PC-9 (cell line): ENCODE measurements at regions not wholly inside any gene's neighbourhood (a gene's known extent, or its start where the extent isn't known, plus 50 kb on each side); places are given as distances from the start of the nearest gene placed in this dataset.

Experiments
- EZH2 ChIP-seq: fragments of 200-600 bp; sonication (generic); IDR thresholded peaks from 2 replicates; pipeline ENCODE4 v1.8.0; 2017; ENCODE audit warnings: antibody characterized with exemption, low read depth
- TF ChIP-seq, protein P1 (sequence below): fragments of 200-600 bp; sonication (generic); conservative IDR thresholded peaks from 2 replicates; pipeline ENCODE4 v1.6.1; 2017; ENCODE audit warnings: mixed run types, antibody characterized with exemption, mild to moderate bottlenecking, moderate library complexity

DNA sequence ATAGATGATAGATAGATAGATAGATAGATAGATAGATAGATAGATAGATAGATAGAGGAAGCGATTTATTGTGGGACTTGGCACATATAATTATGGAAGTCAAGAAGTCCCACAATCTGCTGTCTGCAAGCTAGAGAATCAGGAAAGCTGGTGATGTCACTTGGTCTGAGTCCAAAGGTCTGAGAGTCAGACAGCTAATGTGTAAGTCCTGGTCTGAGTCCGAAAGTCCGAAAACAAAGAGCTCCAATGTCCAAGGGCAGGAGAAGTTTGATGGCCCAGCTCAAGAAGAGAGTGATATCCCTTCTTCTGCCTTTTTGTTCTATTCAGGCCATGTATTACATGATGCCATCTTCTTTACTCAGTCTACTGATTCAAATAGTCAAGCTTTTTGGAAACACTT, 53.8 kb upstream of the TCF7L2 start:
- TF ChIP-seq, protein P1, sequence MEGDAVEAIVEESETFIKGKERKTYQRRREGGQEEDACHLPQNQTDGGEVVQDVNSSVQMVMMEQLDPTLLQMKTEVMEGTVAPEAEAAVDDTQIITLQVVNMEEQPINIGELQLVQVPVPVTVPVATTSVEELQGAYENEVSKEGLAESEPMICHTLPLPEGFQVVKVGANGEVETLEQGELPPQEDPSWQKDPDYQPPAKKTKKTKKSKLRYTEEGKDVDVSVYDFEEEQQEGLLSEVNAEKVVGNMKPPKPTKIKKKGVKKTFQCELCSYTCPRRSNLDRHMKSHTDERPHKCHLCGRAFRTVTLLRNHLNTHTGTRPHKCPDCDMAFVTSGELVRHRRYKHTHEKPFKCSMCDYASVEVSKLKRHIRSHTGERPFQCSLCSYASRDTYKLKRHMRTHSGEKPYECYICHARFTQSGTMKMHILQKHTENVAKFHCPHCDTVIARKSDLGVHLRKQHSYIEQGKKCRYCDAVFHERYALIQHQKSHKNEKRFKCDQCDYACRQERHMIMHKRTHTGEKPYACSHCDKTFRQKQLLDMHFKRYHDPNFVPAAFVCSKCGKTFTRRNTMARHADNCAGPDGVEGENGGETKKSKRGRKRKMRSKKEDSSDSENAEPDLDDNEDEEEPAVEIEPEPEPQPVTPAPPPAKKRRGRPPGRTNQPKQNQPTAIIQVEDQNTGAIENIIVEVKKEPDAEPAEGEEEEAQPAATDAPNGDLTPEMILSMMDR = no peak
- no peak for TF ChIP-seq EZH2
